ENCODE measurements at regions not wholly inside any gene's neighbourhood (a gene's known extent, or its start where the extent isn't known, plus 50 kb on each side); places are given as distances from the start of the nearest gene placed in this dataset.

GRCh38 chr5:129223178-129223577 lies 128.6 kb downstream of the ISOC1 start:
- TF ChIP-seq SOX6 (IDR thresholded peaks at IDR 0.05), result no peak
- no peak for TF ChIP-seq SOX6 (CRISPR knock-in tag; IDR thresholded peaks at IDR 0.05)
- no peak for TF ChIP-seq CTCF (CRISPR knock-in tag; IDR thresholded peaks at IDR 0.05)
- TF ChIP-seq GABPB1 (CRISPR knock-in tag; IDR thresholded peaks at IDR 0.05), result no peak
- TF ChIP-seq TRIM24 (CRISPR knock-in tag; IDR thresholded peaks at IDR 0.05), result no peak

Data from HepG2 (cell line).